ENCODE measurements at regions not wholly inside any gene's neighbourhood (a gene's known extent, or its start where the extent isn't known, plus 50 kb on each side); places are given as distances from the start of the nearest gene placed in this dataset.

DNA sequence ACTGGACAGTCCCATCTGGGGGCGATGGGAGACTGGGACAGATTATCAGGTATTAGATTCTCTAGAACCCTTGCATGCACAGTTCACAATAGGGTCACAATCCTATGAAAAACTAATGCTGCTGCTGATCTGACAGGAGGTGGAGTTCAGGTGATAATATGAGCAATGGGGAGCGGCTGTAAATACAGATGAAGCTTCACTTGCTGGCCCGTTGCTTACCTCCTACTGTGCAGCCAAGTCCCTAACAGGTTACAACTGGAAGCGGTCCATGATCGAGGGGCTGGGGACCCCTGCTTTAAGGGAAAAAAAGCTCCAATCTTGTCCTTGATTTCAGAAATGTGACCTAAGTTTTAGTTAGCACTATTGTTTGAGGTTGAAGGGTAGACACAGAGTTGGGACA lies 175.2 kb downstream of the ZNF330 start:
- no peaks in the 10 kb centered on the region for H3K27me3 ChIP-seq (ENCODE audit: control insufficient read depth in 2 of 2, insufficient read depth in 2 of 2, low read length in 2 of 2)
- no peaks in the 10 kb centered on the region for H3K79me2 ChIP-seq (ENCODE audit: control insufficient read depth, insufficient read depth, low read length)
- intact Hi-C loops (cut with micrococcal nuclease) = no loop called here
- no peaks in the 10 kb centered on the region for H3K4me1 ChIP-seq (ENCODE audit: control insufficient read depth, extremely low read depth, insufficient read depth, low read length)
- no peak for FAIRE-seq
- no peaks in the 10 kb centered on the region for H4K20me1 ChIP-seq (replicated peaks; ENCODE audit: control insufficient read depth, extremely low read depth, insufficient read depth, low read length)
- no peak overlapping the region for H2AFZ ChIP-seq (ENCODE audit: low read depth, low read length)
- dilution Hi-C loops (cut with MboI; ENCODE audit: extremely low pct_ligation_motif_present, low sequenced_read_pairs) = no loop called here
- ChIA-PET CTCF (no interaction called here), POLR2A (no interaction called here)
- no peak overlapping the region for H3K4me3 ChIP-seq (replicated peaks in 1 of 3; ENCODE audit: insufficient read depth in 1 of 3, low read depth in 1 of 3, low read length in 3 of 3)
- H3K27ac ChIP-seq (ENCODE audit: insufficient read depth, low read depth, low read length) = no peak overlapping the region
- no peaks in the 10 kb centered on the region for H3K9me1 ChIP-seq (replicated peaks; ENCODE audit: control insufficient read depth, extremely low read depth, insufficient read depth, low read length)
- H3K9me3 ChIP-seq (replicated peaks; ENCODE audit: control insufficient read depth, insufficient read depth, low read length) = no peaks in the 10 kb centered on the region
- TF ChIP-seq POLR2A (IDR thresholded peaks at IDR 0.05; ENCODE audit: low read depth, low read length) (no peak), EZH2 (IDR thresholded peaks at IDR 0.05; ENCODE audit: borderline replicate concordance, low read depth, low read length, severe bottlenecking) (no peak), FOS (IDR thresholded peaks at IDR 0.05; ENCODE audit: borderline replicate concordance, insufficient read depth, low read length) (no peak), MYC (IDR thresholded peaks at IDR 0.05; ENCODE audit: low read depth, low read length) (no peak), POLR2AphosphoS5 (IDR thresholded peaks at IDR 0.05; ENCODE audit: insufficient read depth, low read depth, low read length) (no peak), JUN (IDR thresholded peaks at IDR 0.05; ENCODE audit: borderline replicate concordance, insufficient read depth, insufficient read length, low read depth) (no peak), GATA2 (IDR thresholded peaks at IDR 0.05; ENCODE audit: insufficient read depth, insufficient read length, low read depth, low read length) (no peak)
- TF ChIP-seq, protein P1, sequence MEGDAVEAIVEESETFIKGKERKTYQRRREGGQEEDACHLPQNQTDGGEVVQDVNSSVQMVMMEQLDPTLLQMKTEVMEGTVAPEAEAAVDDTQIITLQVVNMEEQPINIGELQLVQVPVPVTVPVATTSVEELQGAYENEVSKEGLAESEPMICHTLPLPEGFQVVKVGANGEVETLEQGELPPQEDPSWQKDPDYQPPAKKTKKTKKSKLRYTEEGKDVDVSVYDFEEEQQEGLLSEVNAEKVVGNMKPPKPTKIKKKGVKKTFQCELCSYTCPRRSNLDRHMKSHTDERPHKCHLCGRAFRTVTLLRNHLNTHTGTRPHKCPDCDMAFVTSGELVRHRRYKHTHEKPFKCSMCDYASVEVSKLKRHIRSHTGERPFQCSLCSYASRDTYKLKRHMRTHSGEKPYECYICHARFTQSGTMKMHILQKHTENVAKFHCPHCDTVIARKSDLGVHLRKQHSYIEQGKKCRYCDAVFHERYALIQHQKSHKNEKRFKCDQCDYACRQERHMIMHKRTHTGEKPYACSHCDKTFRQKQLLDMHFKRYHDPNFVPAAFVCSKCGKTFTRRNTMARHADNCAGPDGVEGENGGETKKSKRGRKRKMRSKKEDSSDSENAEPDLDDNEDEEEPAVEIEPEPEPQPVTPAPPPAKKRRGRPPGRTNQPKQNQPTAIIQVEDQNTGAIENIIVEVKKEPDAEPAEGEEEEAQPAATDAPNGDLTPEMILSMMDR (IDR thresholded peaks at IDR 0.05; ENCODE audit: extremely low read depth in 1 of 2, insufficient read depth in 1 of 2, low read depth in 1 of 2, low read length in 2 of 2) = no peak
- TF ChIP-seq, protein P2, sequence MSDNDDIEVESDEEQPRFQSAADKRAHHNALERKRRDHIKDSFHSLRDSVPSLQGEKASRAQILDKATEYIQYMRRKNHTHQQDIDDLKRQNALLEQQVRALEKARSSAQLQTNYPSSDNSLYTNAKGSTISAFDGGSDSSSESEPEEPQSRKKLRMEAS (IDR thresholded peaks at IDR 0.05; ENCODE audit: insufficient read depth, insufficient read length) = no peak
- H3K36me3 ChIP-seq (ENCODE audit: control insufficient read depth in 2 of 2, extremely low read depth in 1 of 2, insufficient read depth in 2 of 2, low read length in 2 of 2) = no peaks in the 10 kb centered on the region
- BruUV-seq (replicated peaks) = no TSS peak
- H3K4me2 ChIP-seq (ENCODE audit: insufficient read depth, low read length) = no peak overlapping the region
- H3K9ac ChIP-seq (replicated peaks; ENCODE audit: extremely low read depth, insufficient read depth, low read length) = no peak overlapping the region
- DNase-seq (ENCODE audit: low read depth, low spot score) = no peak
